ENCODE measurements at regions not wholly inside any gene's neighbourhood (a gene's known extent, or its start where the extent isn't known, plus 50 kb on each side); places are given as distances from the start of the nearest gene placed in this dataset.

DNA sequence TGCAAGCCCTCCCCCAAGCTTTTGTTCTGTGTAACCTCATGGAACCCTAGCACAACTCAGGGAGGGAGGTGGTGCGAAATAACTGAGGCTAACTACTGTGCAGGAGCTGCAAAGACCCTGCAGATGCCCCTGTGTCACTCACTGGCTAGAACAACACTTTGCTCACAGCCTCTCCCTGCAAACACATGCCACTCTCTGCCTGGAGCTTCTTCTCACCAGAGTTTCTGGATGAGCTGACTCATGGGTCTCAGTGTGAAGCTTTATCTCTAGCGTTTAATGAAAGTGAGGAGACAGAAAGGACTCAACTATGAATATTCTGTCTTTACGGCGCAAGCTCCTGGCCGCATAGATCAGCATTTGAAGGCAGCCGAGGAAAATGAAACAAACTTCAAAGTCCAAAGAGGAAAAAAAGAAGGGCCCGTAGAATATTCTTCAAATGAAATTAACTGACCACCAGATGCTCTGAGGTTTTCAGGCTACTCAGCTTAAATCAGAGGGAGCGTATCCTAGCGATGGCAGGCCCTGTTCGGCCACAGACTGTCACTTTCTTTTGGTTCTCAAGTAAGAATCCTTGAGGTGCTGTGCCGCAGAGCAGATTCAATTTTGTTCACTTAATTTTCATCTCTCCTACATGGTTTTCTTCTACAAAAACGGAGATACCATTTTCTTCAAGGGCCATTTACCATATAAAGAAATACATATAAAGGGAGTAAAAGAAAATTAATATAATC lies 77.7 kb upstream of the TAS2R1 start:
- H3K27me3 ChIP-seq (ENCODE audit: insufficient read depth, low read depth, low read length) = no peaks in the 10 kb centered on the region
- no peak overlapping the region for H3K4me2 ChIP-seq (ENCODE audit: low read length)
- no peak for TF ChIP-seq EP300 (conservative IDR thresholded peaks at IDR 0.05; ENCODE audit: poor library complexity, severe bottlenecking)
- no peak for TF ChIP-seq RAD21 (conservative IDR thresholded peaks at IDR 0.05)
- TF ChIP-seq POLR2AphosphoS5 (IDR thresholded peaks at IDR 0.05) = no peak
- TF ChIP-seq, protein P1, sequence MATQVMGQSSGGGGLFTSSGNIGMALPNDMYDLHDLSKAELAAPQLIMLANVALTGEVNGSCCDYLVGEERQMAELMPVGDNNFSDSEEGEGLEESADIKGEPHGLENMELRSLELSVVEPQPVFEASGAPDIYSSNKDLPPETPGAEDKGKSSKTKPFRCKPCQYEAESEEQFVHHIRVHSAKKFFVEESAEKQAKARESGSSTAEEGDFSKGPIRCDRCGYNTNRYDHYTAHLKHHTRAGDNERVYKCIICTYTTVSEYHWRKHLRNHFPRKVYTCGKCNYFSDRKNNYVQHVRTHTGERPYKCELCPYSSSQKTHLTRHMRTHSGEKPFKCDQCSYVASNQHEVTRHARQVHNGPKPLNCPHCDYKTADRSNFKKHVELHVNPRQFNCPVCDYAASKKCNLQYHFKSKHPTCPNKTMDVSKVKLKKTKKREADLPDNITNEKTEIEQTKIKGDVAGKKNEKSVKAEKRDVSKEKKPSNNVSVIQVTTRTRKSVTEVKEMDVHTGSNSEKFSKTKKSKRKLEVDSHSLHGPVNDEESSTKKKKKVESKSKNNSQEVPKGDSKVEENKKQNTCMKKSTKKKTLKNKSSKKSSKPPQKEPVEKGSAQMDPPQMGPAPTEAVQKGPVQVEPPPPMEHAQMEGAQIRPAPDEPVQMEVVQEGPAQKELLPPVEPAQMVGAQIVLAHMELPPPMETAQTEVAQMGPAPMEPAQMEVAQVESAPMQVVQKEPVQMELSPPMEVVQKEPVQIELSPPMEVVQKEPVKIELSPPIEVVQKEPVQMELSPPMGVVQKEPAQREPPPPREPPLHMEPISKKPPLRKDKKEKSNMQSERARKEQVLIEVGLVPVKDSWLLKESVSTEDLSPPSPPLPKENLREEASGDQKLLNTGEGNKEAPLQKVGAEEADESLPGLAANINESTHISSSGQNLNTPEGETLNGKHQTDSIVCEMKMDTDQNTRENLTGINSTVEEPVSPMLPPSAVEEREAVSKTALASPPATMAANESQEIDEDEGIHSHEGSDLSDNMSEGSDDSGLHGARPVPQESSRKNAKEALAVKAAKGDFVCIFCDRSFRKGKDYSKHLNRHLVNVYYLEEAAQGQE (IDR thresholded peaks at IDR 0.05; ENCODE audit: borderline replicate concordance) = no peak
- no peak for TF ChIP-seq SMC3 (conservative IDR thresholded peaks at IDR 0.05; ENCODE audit: poor library complexity)
- TF ChIP-seq TAF1 (IDR thresholded peaks at IDR 0.05; ENCODE audit: low read depth) = no peak
- TF ChIP-seq MXI1 (conservative IDR thresholded peaks at IDR 0.05; ENCODE audit: poor library complexity, severe bottlenecking) = no peak
- no peak for TF ChIP-seq EZH2 (IDR thresholded peaks at IDR 0.05; ENCODE audit: borderline replicate concordance, insufficient read depth, low read length, poor library complexity, severe bottlenecking)
- TF ChIP-seq, protein P2, sequence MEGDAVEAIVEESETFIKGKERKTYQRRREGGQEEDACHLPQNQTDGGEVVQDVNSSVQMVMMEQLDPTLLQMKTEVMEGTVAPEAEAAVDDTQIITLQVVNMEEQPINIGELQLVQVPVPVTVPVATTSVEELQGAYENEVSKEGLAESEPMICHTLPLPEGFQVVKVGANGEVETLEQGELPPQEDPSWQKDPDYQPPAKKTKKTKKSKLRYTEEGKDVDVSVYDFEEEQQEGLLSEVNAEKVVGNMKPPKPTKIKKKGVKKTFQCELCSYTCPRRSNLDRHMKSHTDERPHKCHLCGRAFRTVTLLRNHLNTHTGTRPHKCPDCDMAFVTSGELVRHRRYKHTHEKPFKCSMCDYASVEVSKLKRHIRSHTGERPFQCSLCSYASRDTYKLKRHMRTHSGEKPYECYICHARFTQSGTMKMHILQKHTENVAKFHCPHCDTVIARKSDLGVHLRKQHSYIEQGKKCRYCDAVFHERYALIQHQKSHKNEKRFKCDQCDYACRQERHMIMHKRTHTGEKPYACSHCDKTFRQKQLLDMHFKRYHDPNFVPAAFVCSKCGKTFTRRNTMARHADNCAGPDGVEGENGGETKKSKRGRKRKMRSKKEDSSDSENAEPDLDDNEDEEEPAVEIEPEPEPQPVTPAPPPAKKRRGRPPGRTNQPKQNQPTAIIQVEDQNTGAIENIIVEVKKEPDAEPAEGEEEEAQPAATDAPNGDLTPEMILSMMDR (IDR thresholded peaks at IDR 0.05; ENCODE audit: poor library complexity, severe bottlenecking) = no peak
- no peaks in the 10 kb centered on the region for H3K79me2 ChIP-seq (replicated peaks; ENCODE audit: insufficient read depth, low read length)
- no peaks in the 10 kb centered on the region for H4K20me1 ChIP-seq (ENCODE audit: insufficient read depth)
- H3K9ac ChIP-seq (ENCODE audit: low read length) = no peak overlapping the region
- no peaks in the 10 kb centered on the region for H3K9me2 ChIP-seq (ENCODE audit: insufficient read depth, low read length)
- no peaks in the 10 kb centered on the region for H3F3A ChIP-seq (ENCODE audit: insufficient read depth, low read length, poor library complexity, severe bottlenecking)
- H3K36me3 ChIP-seq (ENCODE audit: insufficient read depth, low read length) = no peaks in the 10 kb centered on the region
- H3K4me3 ChIP-seq (ENCODE audit: low read length) = no peak overlapping the region
- no peak overlapping the region for H3K27ac ChIP-seq (ENCODE audit: low read length)
- no peak overlapping the region for H2AFZ ChIP-seq (ENCODE audit: low read depth, low read length)
- H3K9me3 ChIP-seq (ENCODE audit: low read length) = no peaks in the 10 kb centered on the region

DNA sequence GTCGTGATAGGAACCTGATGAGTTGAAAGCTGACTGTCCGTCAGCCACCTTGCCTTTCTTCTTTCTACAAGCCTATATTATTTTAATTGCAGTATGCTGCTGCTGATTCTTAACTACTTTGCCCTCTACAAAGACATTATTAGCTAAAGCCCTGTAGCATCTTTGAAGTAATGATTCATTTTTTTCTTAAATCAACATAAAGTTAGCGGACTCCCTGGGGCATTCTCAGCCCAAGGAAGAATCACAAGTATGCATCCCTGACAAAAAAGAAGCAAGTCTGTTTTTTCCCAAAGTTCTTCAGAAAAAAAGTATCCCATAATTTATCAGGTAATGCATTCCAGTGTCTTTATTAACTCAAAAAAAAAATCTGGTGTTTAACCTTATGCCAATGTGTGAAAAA lies 69.5 kb upstream of the TAS2R1 start:
- Histone ChIP-seq H3K9me3 (ENCODE audit: low read length) (no peaks in the 10 kb centered on the region), H3K4me2 (ENCODE audit: low read length) (no peak overlapping the region), H3K4me3 (ENCODE audit: low read length) (no peak overlapping the region), H3K9me2 (ENCODE audit: insufficient read depth, low read length) (no peaks in the 10 kb centered on the region), H3K36me3 (ENCODE audit: insufficient read depth, low read length) (no peaks in the 10 kb centered on the region), H3F3A (ENCODE audit: insufficient read depth, low read length, poor library complexity, severe bottlenecking) (no peaks in the 10 kb centered on the region), H2AFZ (ENCODE audit: low read depth, low read length) (no peak overlapping the region), H4K20me1 (ENCODE audit: insufficient read depth) (no peaks in the 10 kb centered on the region), H3K27me3 (ENCODE audit: insufficient read depth, low read depth, low read length) (no peaks in the 10 kb centered on the region), H3K9ac (ENCODE audit: low read length) (no peak overlapping the region), H3K79me2 (replicated peaks; ENCODE audit: insufficient read depth, low read length) (no peaks in the 10 kb centered on the region), H3K27ac (ENCODE audit: low read length) (no peak overlapping the region)
- TF ChIP-seq TAF1 (IDR thresholded peaks at IDR 0.05; ENCODE audit: low read depth) = no peak
- TF ChIP-seq POLR2AphosphoS5 (IDR thresholded peaks at IDR 0.05) = no peak
- no peak for TF ChIP-seq EZH2 (IDR thresholded peaks at IDR 0.05; ENCODE audit: borderline replicate concordance, insufficient read depth, low read length, poor library complexity, severe bottlenecking)
- no peak for TF ChIP-seq MXI1 (conservative IDR thresholded peaks at IDR 0.05; ENCODE audit: poor library complexity, severe bottlenecking)
- TF ChIP-seq, protein P1 (IDR thresholded peaks at IDR 0.05; ENCODE audit: borderline replicate concordance) = no peak
- TF ChIP-seq EP300 (conservative IDR thresholded peaks at IDR 0.05; ENCODE audit: poor library complexity, severe bottlenecking) = no peak
- TF ChIP-seq, protein P2 (IDR thresholded peaks at IDR 0.05; ENCODE audit: poor library complexity, severe bottlenecking) = no peak
- no peak for TF ChIP-seq RAD21 (conservative IDR thresholded peaks at IDR 0.05)
- no peak for TF ChIP-seq SMC3 (conservative IDR thresholded peaks at IDR 0.05; ENCODE audit: poor library complexity)

Measured in neural cell (in vitro differentiated cells).